ENCODE measurements at regions not wholly inside any gene's neighbourhood (a gene's known extent, or its start where the extent isn't known, plus 50 kb on each side); places are given as distances from the start of the nearest gene placed in this dataset.

DNA sequence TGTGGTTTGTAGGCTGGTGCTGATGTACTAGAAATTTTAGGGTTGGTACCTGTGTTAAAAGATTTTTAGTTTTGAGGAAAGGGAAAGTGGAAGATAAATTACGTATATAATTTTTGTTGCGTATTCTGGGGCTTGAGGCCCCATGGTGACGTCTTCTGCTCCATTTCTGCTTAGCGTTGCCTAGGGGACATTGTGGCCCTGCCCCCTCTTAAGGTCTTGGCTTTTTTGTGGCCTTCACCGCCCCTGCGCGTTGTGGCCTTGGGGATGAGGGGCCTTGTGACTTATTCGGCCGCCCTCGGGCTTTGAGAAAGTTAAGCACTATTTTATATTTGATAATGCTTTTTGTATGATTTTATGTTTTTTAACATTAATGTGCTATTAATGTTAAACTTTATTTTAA lies 182.0 kb downstream of the KLF13 start:
- DNase-seq (ENCODE audit: low read depth), result no peak

DNA sequence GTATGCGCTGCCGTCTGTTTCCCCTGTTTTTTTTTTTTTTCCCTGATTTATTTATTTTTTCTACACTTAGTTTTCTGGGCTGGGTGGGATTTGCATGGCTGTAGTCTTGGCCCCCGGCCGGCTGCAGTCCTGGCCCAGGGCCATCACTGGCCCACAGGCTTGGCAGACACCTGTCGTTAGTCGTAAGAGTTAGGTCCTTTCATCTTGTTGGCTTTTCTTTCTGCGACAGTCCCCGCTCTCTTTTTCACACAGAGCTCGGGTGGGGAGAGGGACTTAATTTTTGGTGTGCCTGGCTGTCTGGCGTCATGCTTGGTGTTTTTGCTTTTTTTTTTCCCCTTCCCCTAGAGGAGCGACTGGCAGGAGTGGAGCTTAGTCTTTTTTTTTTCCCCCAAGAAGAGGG lies 183.4 kb downstream of the KLF13 start:
- DNase-seq (ENCODE audit: low read depth), result peak; percentile 21

DNA sequence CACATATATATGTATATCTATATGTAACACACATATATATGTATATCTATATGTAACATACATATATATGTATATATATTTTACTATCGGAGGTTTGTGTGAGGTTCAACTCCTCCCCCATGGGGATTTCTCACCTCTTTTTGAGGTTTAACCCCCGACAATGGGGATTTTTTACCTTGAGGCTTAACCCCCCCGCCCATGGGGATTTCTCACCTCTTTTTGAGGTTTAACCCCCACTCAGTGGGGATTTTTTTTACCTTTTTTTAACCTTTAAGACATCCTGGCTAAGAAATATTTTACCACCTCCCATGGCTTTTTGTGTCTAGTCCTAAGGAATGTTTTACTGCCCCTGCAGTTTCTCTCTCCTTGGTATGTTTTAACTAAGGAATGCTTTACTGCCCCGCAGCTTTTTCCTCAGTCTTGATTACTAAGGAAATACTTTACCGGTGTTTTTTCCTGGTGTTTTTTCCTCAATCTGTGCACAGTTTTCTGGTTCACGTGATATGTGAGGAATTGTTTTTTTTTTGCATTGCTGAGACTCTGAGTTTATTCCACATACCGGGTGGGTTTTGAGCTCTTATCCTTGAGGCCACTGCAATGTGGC lies 185.2 kb downstream of the KLF13 start:
- DNase-seq (ENCODE audit: low read depth), result no peak

DNA sequence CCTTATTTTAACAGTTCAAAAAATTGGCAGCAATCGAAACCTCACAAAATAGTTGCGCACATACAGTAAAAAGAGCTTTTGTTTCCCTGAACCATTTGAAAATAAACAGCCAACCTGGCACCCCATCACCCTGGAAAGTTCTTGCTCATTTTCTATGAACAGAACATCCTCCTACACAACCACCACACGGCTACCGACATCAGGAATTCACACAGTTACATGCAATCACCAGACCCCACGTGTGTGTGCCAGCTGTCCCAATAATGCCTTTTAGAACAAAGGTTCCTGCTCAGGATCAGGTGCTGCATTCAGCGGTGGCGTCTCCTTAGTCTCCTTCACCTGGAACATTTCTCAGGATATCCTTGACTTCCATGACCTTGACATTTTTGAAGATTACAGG lies 186.5 kb downstream of the KLF13 start:
- DNase-seq (ENCODE audit: low read depth), result no peak

DNA sequence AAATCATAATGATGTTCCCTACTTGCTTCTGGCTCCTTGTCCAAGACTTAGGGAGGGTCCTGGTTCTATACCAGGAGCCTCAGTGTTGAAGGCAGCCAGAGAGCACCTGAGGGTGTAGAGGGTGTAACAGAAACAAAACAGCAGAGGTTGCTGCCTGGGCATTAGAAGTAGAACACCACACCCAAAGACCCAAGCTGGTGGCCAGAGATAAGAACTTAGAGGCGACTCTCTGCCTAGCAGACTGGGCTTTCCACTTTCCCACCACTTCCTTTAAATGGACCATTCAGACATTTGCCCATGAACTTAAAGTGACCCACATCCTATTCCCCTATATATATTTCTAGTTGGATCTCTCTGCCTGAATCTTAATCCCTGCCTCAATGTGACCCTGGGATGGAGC lies 189.8 kb downstream of the KLF13 start:
- no peak for DNase-seq (ENCODE audit: low read depth)

DNA sequence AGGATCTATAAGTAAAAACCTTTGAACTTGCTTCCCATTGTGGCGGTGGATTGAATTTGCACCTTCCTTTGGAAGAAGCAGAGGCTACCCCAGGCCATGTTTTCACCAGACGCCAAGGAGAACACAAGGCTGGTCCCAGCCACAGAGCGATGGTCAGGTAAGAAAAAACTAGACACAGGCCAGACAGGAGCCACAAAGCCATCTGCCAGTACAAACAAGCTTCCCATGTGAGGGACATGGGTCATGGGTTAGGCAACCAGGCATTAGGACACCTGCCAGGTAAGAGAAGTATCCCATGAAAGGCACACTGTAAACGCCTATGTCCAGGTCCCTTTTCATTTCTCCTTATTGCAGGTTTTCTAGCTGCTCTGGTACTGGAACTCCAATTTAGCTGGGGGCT lies 190.2 kb downstream of the KLF13 start:
- no peak for DNase-seq (ENCODE audit: low read depth)

DNA sequence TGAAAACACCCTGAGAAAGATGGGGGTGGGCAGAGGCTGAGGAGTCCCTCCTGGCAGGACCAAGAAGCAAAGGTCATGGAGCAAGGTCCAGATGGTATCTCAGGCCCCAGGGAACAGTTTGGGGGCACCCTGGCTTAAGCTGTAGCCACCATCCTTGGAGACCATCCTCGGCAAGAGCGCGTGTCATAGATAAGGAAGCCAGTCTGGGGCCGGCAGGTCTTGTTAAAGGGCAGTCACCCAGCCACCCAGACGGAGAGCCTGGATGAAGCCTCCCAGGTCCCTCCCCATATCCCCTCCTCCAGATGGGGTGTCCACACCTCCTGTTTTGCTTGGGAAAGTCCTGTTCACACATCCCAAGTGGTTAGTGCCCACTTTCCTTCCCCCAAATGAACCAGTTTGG lies 191.1 kb downstream of the KLF13 start:
- no peak for DNase-seq (ENCODE audit: low read depth)

DNA sequence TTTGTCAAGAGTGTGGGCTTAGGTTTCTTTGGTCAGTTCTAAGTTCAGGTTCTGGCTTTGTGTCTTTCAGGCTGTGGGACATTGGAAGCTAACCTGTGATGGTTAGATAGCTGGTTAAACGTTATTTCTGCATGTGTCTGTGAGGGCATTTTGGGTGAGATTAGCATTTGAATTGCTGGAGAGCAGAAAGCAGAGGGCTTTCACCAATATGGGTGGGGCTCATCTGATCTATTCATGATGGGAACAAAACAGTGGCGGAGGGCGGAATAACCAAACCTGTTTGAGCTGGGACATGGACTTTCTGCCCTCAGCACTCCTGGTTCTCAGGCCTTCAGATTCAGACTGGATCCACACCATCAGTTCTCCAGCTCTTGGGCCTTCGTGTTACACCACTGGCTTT lies 195.4 kb downstream of the KLF13 start:
- no peak for DNase-seq (ENCODE audit: low read depth)

DNA sequence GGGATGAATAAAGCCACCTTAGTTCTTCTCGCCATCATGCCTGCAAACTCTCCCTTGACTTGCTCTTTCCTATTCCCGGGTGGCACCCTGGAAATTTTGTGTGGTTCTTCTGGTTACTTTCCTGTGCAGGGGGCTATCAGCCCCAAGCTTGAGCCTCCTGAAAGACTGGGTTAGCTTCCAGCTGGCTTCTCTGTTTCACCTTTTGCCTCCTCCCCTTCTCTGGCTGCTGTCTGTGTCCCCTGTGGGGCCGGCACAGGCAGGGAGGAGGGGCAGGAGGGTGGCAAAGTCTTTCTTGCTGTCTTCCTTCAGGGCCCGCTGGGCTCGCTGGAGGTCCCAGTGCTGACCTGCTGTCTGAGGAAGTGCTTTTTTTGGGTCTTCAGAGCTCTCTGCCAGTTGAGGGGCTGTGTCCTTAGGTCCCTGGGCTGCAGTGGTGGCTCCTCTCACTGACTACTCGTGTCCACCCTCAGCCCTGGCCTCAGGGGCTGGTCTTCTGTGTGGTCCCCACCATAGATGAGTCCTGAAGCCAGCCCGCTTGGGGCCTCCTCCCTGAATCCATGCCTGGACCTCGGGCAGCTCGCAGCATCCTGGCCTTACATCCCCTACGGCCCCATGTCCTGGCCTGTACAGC lies 196.5 kb downstream of the KLF13 start:
- no peak for DNase-seq (ENCODE audit: low read depth)

DNA sequence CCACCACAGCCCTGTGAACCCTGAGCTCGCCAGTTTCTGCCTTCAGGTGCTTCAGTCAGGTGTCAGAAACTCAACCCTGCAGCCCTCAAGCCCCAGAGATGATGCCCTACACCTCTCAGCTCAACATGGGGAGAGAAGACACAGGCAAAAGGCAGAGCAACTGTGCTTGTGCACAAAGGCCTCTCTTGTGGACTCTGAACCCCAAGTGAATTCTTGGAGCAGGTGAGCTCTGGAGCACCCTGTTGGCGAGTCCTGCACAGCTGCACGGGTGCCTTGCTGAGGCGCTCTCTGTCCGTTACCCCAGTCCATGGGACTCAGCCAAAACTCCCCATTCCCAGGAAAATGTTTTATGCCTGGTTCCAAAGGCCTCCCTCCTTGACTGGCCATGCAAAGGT lies 197.0 kb downstream of the KLF13 start:
- no peak for DNase-seq (ENCODE audit: low read depth)

DNA sequence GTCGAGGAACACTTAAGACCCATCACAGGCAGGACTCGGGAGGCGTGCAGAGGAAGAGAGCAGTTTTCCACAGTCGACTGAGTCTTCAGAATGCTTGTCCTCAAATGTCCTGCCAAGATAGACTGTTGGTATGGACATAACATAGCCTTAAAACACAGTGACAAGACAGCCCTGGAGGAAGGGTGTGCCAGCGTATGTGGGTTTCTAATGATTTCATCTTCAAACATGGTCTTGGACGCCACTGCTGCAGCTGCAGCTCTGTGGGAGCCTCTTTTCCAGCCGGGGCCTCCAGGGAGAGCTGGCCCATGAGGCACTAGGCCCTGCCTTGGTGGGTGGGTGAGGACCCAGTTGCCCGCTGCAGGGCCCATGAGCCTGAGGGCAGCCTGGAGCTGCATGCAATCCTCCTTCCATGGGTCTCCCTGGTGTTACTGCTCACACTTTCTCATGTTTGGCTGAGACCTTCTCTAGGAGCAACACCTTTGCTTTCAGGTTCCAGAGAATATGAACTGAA lies 198.6 kb downstream of the KLF13 start:
- no peak for DNase-seq (ENCODE audit: low read depth)

DNA sequence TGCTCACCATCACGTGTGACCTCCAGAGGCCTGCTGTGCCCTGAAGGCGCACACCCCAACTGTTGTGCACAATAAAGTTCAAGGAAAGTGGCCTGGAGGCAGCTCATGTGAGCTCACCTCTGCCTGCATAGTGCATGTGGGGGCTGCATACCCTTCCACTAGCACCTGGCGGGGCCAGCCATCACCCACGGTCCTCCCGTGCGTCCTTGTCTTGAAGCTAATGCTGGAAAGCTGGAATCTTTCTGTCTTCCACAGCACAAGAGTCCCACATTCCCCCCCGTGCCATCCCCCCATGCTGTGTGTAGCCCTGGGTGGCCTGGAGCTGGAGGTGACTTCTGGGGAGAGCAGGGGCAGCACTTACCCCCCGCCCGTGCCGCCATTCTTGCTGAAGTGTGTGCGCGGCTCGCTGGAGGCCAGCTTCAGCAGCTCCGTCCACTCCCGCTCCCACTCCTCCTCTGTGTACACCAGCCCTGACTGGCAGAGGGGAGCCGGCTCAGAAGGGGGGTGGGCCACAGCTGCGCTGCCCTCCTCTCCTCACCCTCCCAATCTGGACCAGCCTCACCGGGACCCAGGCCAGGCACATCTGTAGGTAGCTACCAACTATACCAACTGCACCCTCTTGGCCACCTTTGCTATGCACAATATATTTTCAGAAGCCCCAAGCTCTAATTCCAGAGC lies 199.5 kb downstream of the KLF13 start:
- no peak for DNase-seq (ENCODE audit: low read depth)

DNA sequence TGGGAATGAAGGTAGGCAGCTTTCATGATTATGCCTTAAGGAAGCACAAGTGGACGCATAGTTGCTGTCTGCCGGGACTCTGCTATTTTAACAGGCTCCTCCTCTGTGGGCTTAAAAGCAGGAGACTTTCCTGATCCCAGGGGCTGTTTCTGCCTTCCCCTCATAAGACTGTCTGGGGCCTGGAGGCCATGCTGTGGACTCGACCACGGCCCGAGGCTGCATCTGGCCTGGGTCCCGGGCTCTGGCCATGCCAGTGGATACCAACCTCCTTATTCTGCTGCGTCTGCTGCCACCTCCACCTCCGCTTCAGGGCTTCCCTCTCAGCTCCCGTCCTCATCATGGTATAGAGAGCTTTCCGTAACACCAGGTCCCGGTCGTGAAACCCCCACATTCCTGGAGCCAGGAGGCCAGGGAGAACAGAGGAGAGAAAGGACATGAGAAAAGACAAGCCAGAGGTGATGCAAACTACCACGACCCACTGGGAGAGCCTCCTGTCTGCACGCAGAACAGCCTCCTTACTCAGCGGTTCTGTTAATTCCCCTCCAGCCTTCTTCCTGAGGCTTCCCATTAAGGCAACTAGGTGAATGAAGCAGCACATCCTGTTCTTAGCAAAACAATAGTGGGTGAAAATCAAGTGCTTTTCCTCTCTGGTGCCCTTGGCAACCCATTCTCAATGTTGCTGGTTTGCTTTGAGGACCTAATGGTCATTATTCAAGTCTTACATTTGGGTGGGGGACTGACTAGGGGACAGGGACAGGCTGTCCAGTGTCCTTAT lies 200.5 kb downstream of the KLF13 start:
- no peak for DNase-seq (ENCODE audit: low read depth)

DNA sequence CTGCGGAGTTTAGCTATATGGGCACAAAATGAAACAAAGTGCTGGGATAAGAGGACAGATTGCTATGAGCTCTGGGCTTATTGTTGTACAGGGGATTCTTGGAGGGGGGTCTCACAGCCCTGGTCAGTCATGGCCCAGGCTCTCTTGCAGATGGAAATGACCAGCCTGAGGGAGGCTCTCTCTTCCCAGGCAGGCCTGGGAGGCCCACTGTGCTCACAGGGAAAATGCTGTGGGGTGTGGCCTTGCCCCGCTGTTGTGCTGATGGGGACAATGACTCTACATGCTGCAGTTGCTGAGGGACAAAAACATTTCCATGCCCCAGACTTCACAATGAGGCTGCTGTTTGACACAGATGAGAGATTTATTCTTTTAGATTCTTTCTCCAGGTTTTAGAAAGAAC lies 202.2 kb downstream of the KLF13 start:
- DNase-seq (ENCODE audit: low read depth), result no peak

DNA sequence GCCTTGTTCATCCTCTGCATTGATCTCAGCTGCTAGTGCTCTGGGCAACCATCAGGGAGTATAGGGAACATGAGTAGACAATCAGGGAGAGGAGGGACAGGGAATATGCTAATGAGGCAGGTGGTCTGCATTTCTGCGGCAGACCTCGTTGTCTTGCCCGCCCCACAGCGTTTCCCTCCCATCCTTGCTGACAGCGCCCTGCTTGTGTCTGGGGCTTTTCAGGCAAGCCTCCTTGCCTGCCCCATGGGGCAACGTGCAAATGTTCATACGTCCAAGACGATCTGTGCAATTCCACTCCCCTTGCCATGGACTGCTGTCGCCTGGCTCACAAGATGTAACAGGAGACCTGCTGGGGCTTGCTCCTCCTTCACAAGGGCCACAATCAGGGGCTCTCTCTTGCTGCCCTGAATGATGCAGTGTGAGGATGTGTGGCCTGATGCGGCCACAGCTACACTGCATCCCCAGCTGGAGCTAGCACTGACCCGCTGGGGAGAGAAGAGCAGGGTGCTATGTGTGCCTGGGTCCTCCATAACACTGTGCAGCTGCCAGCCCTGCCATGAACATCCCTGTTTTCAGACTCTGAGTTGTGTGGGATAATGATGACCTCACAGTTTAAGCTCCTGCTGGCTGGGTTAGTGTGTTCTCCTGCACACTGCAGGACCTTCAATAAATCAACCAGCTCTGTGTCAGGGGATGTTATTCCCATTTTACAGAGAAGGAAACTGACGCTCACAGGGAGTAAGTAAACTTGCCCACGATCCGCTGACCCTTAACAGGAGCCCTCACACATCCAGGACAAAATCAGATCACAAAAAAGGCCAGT lies 211.3 kb downstream of the KLF13 start:
- DNase-seq (ENCODE audit: low read depth), result no peak

DNA sequence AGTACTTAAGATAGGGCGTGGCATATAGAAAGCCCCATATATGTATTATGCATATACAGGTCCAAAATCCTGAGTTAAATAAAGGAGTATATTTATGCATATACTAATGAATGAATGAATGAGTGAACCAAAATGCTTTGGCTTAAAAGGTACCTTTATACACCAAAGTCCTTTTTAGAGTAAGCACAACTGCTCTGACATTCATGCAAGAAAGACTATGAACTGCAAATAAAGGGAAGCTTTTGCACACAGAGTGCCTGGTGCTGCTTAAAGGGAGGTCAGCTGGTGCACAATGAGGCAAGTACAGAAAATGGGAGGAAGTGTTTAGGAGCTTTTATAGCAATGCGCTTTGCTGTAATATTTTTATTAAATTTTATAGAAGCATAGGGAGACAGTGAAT lies 214.0 kb downstream of the KLF13 start:
- DNase-seq (ENCODE audit: low read depth), result no peak

DNA sequence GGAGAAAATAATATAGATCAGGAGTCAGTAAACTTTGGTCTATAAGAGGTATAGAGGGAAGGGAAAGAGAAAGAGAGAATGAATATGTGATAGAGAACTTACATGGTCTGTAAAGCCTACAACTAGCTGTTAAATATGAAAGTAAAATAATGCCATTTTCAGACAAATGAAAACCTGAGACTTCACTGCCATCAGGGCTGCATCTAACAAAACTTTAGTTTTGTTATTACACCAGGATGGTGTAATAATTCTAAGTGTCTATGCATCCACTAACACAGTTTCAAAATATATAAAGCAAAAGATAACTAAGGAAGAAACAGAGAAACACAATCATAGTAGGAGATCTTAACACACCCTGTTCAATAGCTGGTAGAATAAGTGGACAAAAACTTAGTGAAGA lies 217.7 kb downstream of the KLF13 start:
- DNase-seq (ENCODE audit: low read depth), result no peak

DNA sequence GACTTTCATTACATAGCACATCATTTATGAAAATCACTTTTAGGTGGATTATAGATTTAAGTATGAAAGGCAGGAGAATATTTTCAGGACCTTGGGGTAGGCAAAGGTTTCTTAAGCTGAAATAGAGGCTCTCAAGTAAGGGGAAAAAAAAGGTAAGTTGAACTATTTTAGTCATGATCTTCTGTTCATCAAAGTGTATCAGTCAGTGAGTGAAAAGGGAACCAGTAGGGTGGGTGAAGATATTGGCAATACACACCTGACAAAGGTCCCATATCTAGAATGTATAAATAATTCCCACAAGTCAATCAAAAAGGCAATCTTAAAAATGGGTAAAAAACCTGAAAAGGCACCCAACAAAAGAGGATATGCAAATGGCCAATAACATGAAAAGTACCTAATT lies 218.6 kb downstream of the KLF13 start:
- no peak for DNase-seq (ENCODE audit: low read depth)

DNA sequence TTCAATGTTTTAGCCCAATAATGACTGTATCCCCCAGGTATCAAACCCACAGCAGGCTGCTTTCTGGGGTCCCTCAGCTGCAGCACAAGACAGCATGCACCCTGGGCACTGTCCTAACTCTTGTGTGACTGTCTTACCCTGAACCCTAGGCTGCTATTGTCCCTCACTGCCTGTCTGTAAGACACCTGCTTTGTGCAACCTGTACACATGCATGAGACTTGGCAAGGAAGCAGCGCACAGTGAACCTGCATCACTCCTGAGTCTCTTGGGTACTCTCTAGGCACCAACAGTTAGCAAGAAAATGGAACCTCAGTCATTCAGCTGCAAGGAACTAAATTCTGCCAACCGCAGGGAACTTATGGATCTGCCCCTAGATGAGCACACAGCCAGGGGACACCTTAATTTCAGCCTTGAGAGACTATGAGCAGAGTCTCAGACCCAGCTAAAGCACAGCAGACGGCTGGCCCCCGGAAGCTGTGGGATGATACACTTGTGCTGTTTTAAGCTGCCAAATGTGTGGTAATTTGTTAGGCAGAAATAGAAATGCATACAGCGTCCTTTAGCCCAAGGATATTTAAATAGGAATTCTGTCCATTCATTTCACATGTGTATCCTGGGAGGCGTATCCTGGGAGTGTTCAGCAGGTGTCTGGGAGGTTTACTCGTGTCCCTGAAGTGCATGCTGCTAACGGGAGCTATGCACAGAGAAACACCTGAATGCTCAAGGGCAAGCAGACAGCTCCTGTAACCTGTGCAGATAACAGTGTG lies 223.8 kb downstream of the KLF13 start:
- DNase-seq (ENCODE audit: low read depth), result no peak

DNA sequence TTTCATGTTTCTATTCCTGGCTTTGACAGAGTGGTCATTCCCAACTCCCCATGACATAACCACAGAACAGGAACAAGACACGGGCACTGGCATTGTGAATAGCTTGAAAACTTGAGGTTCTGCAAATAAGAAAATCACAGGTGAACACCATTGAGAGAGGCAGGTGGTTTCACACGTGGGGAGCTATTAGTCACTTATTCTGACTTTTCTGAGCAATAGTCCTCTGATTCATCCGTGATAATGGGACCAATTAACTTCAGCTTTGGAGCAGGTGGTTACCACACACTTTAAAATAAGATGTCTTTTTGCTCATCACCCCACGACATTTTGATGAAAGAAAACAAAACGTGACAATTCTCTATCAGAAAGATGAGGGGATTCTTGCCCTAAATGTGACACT lies 224.7 kb downstream of the KLF13 start:
- no peak for DNase-seq (ENCODE audit: low read depth)
